ENCODE measurements at regions not wholly inside any gene's neighbourhood (a gene's known extent, or its start where the extent isn't known, plus 50 kb on each side); places are given as distances from the start of the nearest gene placed in this dataset.

DNA sequence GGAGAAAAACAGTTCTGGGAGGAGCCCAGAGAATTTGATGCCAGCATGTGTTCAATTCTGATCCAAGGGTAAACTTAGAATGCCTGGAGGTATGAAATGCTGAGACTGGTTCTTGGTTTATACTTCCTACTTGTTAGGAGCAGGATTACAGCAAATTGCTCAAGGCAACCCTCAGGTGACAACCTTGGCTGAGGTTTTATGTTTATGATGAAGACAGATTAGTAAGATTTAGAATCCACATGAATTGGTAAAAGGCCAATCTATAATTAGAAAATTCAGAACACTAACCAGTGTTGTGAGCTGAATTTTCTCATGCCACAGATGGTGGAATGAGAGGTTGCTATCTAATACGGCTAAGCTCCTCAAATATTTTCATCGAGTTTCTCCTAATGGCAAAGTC is 235.3 kb upstream of the NRIP1 start:
- no peaks in the 10 kb centered on the region for H3K4me1 Mint-ChIP-seq (ENCODE audit: low read depth, unreplicated experiment)
- H3K27me3 Mint-ChIP-seq (ENCODE audit: unreplicated experiment) = no peaks in the 10 kb centered on the region
- DNase-seq = no peak
- CTCF ChIA-PET = no interaction called here
- no peak overlapping the region for H3K27ac Mint-ChIP-seq (ENCODE audit: unreplicated experiment)
- TF ChIP-seq CTCF (IDR thresholded peaks at IDR 0.05; ENCODE audit: unreplicated experiment) = no peak
- BruUV-seq (replicated peaks) = no TSS peak
- H3K4me3 Mint-ChIP-seq (ENCODE audit: low read depth, unreplicated experiment) = no peak overlapping the region
- intact Hi-C loops (cut with micrococcal nuclease; ENCODE audit: unreplicated experiment) = no loop called here
- no peaks in the 10 kb centered on the region for H3K9me3 Mint-ChIP-seq (ENCODE audit: low read depth, unreplicated experiment)
- no peaks in the 10 kb centered on the region for H3K36me3 Mint-ChIP-seq (ENCODE audit: insufficient read depth, unreplicated experiment)

DNA sequence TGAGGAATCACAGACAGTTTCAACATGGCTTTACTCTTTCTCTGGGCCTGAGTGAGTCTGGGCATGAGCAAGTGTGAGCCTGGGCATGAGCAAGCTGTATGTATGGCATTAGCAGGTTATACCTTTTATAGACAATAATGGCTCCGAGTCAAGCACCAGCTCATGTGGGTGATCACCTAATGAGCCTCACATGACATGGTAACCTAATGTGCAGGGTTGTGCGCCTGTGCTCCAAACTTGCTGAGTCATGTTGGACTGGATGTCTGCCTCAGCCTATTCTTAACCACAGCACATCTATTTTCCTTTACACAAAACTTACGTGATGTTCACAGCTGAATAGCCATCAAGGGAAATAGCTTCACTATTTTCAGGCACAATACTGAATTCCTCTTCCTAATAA is 236.2 kb upstream of the NRIP1 start:
- intact Hi-C loops (cut with micrococcal nuclease; ENCODE audit: unreplicated experiment) = no loop called here
- Mint-ChIP-seq H3K27ac (ENCODE audit: unreplicated experiment) (no peak overlapping the region), H3K4me3 (ENCODE audit: low read depth, unreplicated experiment) (no peak overlapping the region), H3K4me1 (ENCODE audit: low read depth, unreplicated experiment) (no peaks in the 10 kb centered on the region), H3K36me3 (ENCODE audit: insufficient read depth, unreplicated experiment) (no peaks in the 10 kb centered on the region), H3K27me3 (ENCODE audit: unreplicated experiment) (no peaks in the 10 kb centered on the region), H3K9me3 (ENCODE audit: low read depth, unreplicated experiment) (no peaks in the 10 kb centered on the region)
- no peak for TF ChIP-seq CTCF (IDR thresholded peaks at IDR 0.05; ENCODE audit: unreplicated experiment)
- no TSS peak for BruUV-seq (replicated peaks)
- DNase-seq = no peak
- CTCF ChIA-PET = no interaction called here

- TF ChIP-seq CTCF (IDR thresholded peaks at IDR 0.05; ENCODE audit: unreplicated experiment) = no peak
- Mint-ChIP-seq H3K27me3 (ENCODE audit: unreplicated experiment) (no peaks in the 10 kb centered on the region), H3K27ac (ENCODE audit: unreplicated experiment) (no peak overlapping the region), H3K4me3 (ENCODE audit: low read depth, unreplicated experiment) (no peak overlapping the region), H3K4me1 (ENCODE audit: low read depth, unreplicated experiment) (no peaks in the 10 kb centered on the region), H3K9me3 (ENCODE audit: low read depth, unreplicated experiment) (no peaks in the 10 kb centered on the region), H3K36me3 (ENCODE audit: insufficient read depth, unreplicated experiment) (no peaks in the 10 kb centered on the region)
- BruUV-seq (replicated peaks) = no TSS peak
- intact Hi-C loops (cut with micrococcal nuclease; ENCODE audit: unreplicated experiment) = no loop called here
- no peak for DNase-seq
- CTCF ChIA-PET = no interaction called here
Observed at GRCh38 chr21:15301736-15302135, 236.9 kb upstream of the NRIP1 start.

- no peak overlapping the region for H3K4me3 Mint-ChIP-seq (ENCODE audit: low read depth, unreplicated experiment)
- no peaks in the 10 kb centered on the region for H3K36me3 Mint-ChIP-seq (ENCODE audit: insufficient read depth, unreplicated experiment)
- no TSS peak for BruUV-seq (replicated peaks)
- intact Hi-C loops (cut with micrococcal nuclease; ENCODE audit: unreplicated experiment) = no loop called here
- H3K27me3 Mint-ChIP-seq (ENCODE audit: unreplicated experiment) = no peaks in the 10 kb centered on the region
- H3K27ac Mint-ChIP-seq (ENCODE audit: unreplicated experiment) = no peak overlapping the region
- no peak for DNase-seq
- TF ChIP-seq CTCF (IDR thresholded peaks at IDR 0.05; ENCODE audit: unreplicated experiment) = no peak
- CTCF ChIA-PET = no interaction called here
- H3K4me1 Mint-ChIP-seq (ENCODE audit: low read depth, unreplicated experiment) = no peaks in the 10 kb centered on the region
- no peaks in the 10 kb centered on the region for H3K9me3 Mint-ChIP-seq (ENCODE audit: low read depth, unreplicated experiment)
Observed at GRCh38 chr21:15306271-15306670, 241.5 kb upstream of the NRIP1 start.

- Mint-ChIP-seq H3K9me3 (ENCODE audit: low read depth, unreplicated experiment) (no peaks in the 10 kb centered on the region), H3K27me3 (ENCODE audit: unreplicated experiment) (no peaks in the 10 kb centered on the region), H3K36me3 (ENCODE audit: insufficient read depth, unreplicated experiment) (no peaks in the 10 kb centered on the region), H3K4me3 (ENCODE audit: low read depth, unreplicated experiment) (no peak overlapping the region), H3K4me1 (ENCODE audit: low read depth, unreplicated experiment) (no peaks in the 10 kb centered on the region), H3K27ac (ENCODE audit: unreplicated experiment) (no peak overlapping the region)
- intact Hi-C loops (cut with micrococcal nuclease; ENCODE audit: unreplicated experiment) = no loop called here
- no TSS peak for BruUV-seq (replicated peaks)
- no peak for TF ChIP-seq CTCF (IDR thresholded peaks at IDR 0.05; ENCODE audit: unreplicated experiment)
- DNase-seq = no peak
- CTCF ChIA-PET = no interaction called here
Observed at GRCh38 chr21:15308333-15308732, 243.5 kb upstream of the NRIP1 start.

Data from Calu3 (cell line).